HUES48 (cell line): ENCODE measurements at regions not wholly inside any gene's neighbourhood (a gene's known extent, or its start where the extent isn't known, plus 50 kb on each side); places are given as distances from the start of the nearest gene placed in this dataset.
"Not testable (repeated sequence)": the region's sequence is repeated elsewhere in the genome, so short reads cannot be mapped to it uniquely, and the experiment has no call there.

ENCODE experiments used
- H3K27ac ChIP-seq: one replicate; pipeline ENCODE4 v1.7.0; 2013; ENCODE audit warnings: low read depth, low read length, inconsistent platforms
- H3K27me3 ChIP-seq: 2 replicates; pipeline ENCODE4 v1.6.1; 2013; ENCODE audit warnings: mild to moderate bottlenecking, low read length; ENCODE audit not compliant: control insufficient read depth, insufficient read depth
- H3K36me3 ChIP-seq: 2 replicates; pipeline ENCODE4 v1.6.1; 2013; ENCODE audit warnings: low read length; ENCODE audit not compliant: control insufficient read depth, insufficient read depth
- H3K4me1 ChIP-seq: 2 replicates; pipeline ENCODE4 v1.6.1; 2013; ENCODE audit warnings: mild to moderate bottlenecking, low read length; ENCODE audit not compliant: control insufficient read depth, insufficient read depth
- H3K4me3 ChIP-seq: 2 replicates; pipeline ENCODE4 v1.5.1; 2013; ENCODE audit warnings: mild to moderate bottlenecking, low read depth, low read length
- H3K9ac ChIP-seq: 2 replicates; pipeline ENCODE4 v1.6.1; 2013; ENCODE audit warnings: mild to moderate bottlenecking, low read depth, low read length, moderate library complexity
- H3K9me3 ChIP-seq: 2 replicates; pipeline ENCODE4 v1.6.1; 2013; ENCODE audit warnings: low read length; ENCODE audit not compliant: control insufficient read depth, insufficient read depth

GRCh38 chr1:184183919-184184318, 132.4 kb downstream of the TSEN15 start:
- Histone ChIP-seq H3K36me3 (no peaks in the 10 kb centered on the region), H3K4me3 (no peak overlapping the region), H3K9ac (no peak overlapping the region), H3K9me3 (no peaks in the 10 kb centered on the region), H3K27me3 (no peaks in the 10 kb centered on the region), H3K27ac (no peak overlapping the region), H3K4me1 (no peaks in the 10 kb centered on the region)

- H3K9me3 ChIP-seq, H3K27me3 ChIP-seq, H3K4me1 ChIP-seq, H3K4me3 ChIP-seq, H3K9ac ChIP-seq, H3K27ac ChIP-seq, H3K36me3 ChIP-seq: not testable (repeated sequence)
Observed at GRCh38 chr1:184184614-184185013, 133.1 kb downstream of the TSEN15 start.

GRCh38 chr1:184185347-184185746, 133.8 kb downstream of the TSEN15 start:
- H3K4me1 ChIP-seq = no peaks in the 10 kb centered on the region
- H3K27ac ChIP-seq = no peak overlapping the region
- no peaks in the 10 kb centered on the region for H3K36me3 ChIP-seq
- H3K9ac ChIP-seq = no peak overlapping the region
- no peak overlapping the region for H3K4me3 ChIP-seq
- H3K27me3 ChIP-seq = no peaks in the 10 kb centered on the region
- H3K9me3 ChIP-seq = no peaks in the 10 kb centered on the region

GRCh38 chr1:184186167-184186566, 134.6 kb downstream of the TSEN15 start:
- no peaks in the 10 kb centered on the region for H3K36me3 ChIP-seq
- no peaks in the 10 kb centered on the region for H3K4me1 ChIP-seq
- H3K27me3 ChIP-seq = no peaks in the 10 kb centered on the region
- no peak overlapping the region for H3K9ac ChIP-seq
- H3K9me3 ChIP-seq = no peaks in the 10 kb centered on the region
- no peak overlapping the region for H3K27ac ChIP-seq
- no peak overlapping the region for H3K4me3 ChIP-seq

GRCh38 chr1:184187097-184187496, 135.6 kb downstream of the TSEN15 start:
- Histone ChIP-seq H3K27me3 (no peaks in the 10 kb centered on the region), H3K4me3 (no peak overlapping the region), H3K27ac (no peak overlapping the region), H3K4me1 (no peaks in the 10 kb centered on the region), H3K9me3 (no peaks in the 10 kb centered on the region), H3K36me3 (no peaks in the 10 kb centered on the region), H3K9ac (no peak overlapping the region)

GRCh38 chr1:184188037-184188436, 136.5 kb downstream of the TSEN15 start:
- Histone ChIP-seq H3K9ac (no peak overlapping the region), H3K4me3 (no peak overlapping the region), H3K27me3 (no peaks in the 10 kb centered on the region), H3K27ac (no peak overlapping the region), H3K36me3 (no peaks in the 10 kb centered on the region), H3K9me3 (no peaks in the 10 kb centered on the region), H3K4me1 (no peaks in the 10 kb centered on the region)

- no peak overlapping the region for H3K27ac ChIP-seq
- no peaks in the 10 kb centered on the region for H3K9me3 ChIP-seq
- no peak overlapping the region for H3K9ac ChIP-seq
- H3K27me3 ChIP-seq = no peaks in the 10 kb centered on the region
- H3K36me3 ChIP-seq = no peaks in the 10 kb centered on the region
- no peak overlapping the region for H3K4me3 ChIP-seq
- no peaks in the 10 kb centered on the region for H3K4me1 ChIP-seq
Observed at GRCh38 chr1:184189361-184189760, 137.8 kb downstream of the TSEN15 start.

- H3K4me1 ChIP-seq = no peaks in the 10 kb centered on the region
- no peaks in the 10 kb centered on the region for H3K9me3 ChIP-seq
- H3K9ac ChIP-seq = no peak overlapping the region
- no peak overlapping the region for H3K27ac ChIP-seq
- H3K4me3 ChIP-seq = no peak overlapping the region
- no peaks in the 10 kb centered on the region for H3K36me3 ChIP-seq
- H3K27me3 ChIP-seq = no peaks in the 10 kb centered on the region
Observed at GRCh38 chr1:184190616-184191015, 139.1 kb downstream of the TSEN15 start.

GRCh38 chr1:184191181-184191621, 139.7 kb downstream of the TSEN15 start:
- H3K9ac ChIP-seq = no peak overlapping the region

GRCh38 chr1:184192796-184193195, 141.3 kb downstream of the TSEN15 start:
- Histone ChIP-seq H3K9me3 (no peaks in the 10 kb centered on the region), H3K9ac (no peak overlapping the region), H3K36me3 (no peaks in the 10 kb centered on the region), H3K27me3 (no peaks in the 10 kb centered on the region), H3K4me1 (no peaks in the 10 kb centered on the region), H3K4me3 (no peak overlapping the region), H3K27ac (no peak overlapping the region)

More at GRCh38 chr1:184191181-184191621, 139.7 kb downstream of the TSEN15 start:
- Histone ChIP-seq H3K27ac (no peak overlapping the region), H3K4me3 (no peak overlapping the region), H3K9me3 (no peaks in the 10 kb centered on the region), H3K36me3 (no peaks in the 10 kb centered on the region), H3K27me3 (no peaks in the 10 kb centered on the region), H3K4me1 (no peaks in the 10 kb centered on the region)

GRCh38 chr1:184193451-184193850, 141.9 kb downstream of the TSEN15 start:
- H3K27me3 ChIP-seq = no peaks in the 10 kb centered on the region
- H3K4me3 ChIP-seq = no peak overlapping the region
- no peaks in the 10 kb centered on the region for H3K36me3 ChIP-seq
- no peak overlapping the region for H3K27ac ChIP-seq
- H3K4me1 ChIP-seq = no peaks in the 10 kb centered on the region
- H3K9me3 ChIP-seq = no peaks in the 10 kb centered on the region
- no peak overlapping the region for H3K9ac ChIP-seq

- Histone ChIP-seq H3K9me3 (no peaks in the 10 kb centered on the region), H3K9ac (no peak overlapping the region), H3K36me3 (no peaks in the 10 kb centered on the region), H3K27ac (no peak overlapping the region), H3K4me3 (no peak overlapping the region), H3K27me3 (no peaks in the 10 kb centered on the region), H3K4me1 (no peaks in the 10 kb centered on the region)
Observed at GRCh38 chr1:184194236-184194635, 142.7 kb downstream of the TSEN15 start.
